UCSD-AML1 (cell line): ENCODE measurements at regions not wholly inside any gene's neighbourhood (a gene's known extent, or its start where the extent isn't known, plus 50 kb on each side); places are given as distances from the start of the nearest gene placed in this dataset.

Experiments used
- DNase-seq: peaks from one replicate; lab custom pipeline; 2025; ENCODE audit not compliant: unreplicated experiment; lab: John Stamatoyannopoulos, UW

GRCh38 chr1:115210302-115210711 lies 121.0 kb upstream of the TSPAN2 start:
- DNase-seq, result no peak

DNA sequence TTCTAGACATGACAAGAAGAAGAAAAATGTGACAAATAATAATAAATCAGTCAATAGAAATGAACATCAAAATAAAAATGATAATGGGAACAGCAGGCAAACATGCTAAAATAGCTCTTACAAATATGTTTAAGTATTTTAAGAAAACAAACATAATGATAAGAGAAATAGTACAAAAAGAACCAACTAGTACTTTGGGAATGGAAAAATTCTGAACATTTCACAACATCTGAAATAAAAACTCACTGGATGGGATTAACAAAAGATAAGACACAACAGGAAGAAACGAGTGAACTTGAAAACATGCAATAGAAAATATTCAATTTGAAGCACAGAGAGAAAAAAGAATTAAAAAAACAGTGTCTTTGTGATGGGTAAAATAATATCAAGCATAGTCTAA lies 115.2 kb upstream of the TSPAN2 start:
- no peak for DNase-seq

DNA sequence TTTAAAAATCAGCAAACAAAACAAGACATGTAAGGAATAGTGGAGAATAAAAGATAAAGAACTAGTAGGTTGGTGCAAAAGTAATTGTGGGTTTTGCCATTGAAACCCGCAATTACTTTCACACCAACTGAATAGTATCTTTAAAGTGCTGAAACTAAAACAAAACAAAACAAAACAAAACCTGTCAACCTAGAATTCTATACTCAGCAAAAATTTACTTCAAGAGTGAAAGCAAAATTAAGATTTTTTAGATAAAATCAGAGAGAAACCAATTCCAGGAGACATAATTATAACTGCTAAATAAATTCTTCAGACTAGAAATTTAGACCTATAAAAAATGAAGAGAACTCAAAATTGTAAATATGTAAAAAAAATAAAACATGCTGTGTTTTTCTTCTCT lies 114.0 kb upstream of the TSPAN2 start:
- DNase-seq, result no peak

- no peak for DNase-seq
Observed at GRCh38 chr1:115201598-115201997, 112.3 kb upstream of the TSPAN2 start.

DNA sequence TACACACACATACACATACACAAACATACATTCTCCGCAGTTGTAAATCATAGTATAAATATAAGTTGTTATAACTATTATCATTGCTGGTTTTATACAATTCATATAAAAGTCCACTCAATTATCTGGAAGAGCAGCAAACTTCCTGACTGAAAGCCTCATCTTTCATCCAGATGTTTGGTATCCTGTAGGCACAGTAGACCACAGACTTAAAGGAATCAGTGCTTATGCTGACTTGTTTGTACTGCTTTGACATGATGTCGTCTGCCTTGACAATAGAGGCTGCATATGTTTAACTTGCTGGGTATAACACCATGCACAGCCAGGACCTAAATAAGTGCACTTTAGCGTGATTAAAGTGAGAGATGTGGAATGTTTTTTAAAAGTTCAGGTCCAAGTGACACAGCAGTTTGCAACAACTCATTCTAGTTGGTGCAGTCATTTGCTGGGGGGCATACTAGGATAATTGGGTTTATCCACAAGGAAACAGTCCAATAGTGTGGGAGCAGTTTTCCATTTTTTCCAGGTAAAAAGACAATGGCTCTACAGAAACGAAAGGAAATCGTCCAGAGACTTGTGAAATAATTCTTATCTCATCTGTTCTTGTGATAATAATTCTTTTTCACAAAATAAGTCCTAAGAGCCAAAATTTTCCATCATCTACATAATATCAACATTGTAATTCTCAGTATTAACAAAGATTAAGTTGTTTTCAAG lies 110.3 kb upstream of the TSPAN2 start:
- DNase-seq, result no peak

GRCh38 chr1:115198938-115199337 lies 109.6 kb upstream of the TSPAN2 start:
- no peak for DNase-seq

DNA sequence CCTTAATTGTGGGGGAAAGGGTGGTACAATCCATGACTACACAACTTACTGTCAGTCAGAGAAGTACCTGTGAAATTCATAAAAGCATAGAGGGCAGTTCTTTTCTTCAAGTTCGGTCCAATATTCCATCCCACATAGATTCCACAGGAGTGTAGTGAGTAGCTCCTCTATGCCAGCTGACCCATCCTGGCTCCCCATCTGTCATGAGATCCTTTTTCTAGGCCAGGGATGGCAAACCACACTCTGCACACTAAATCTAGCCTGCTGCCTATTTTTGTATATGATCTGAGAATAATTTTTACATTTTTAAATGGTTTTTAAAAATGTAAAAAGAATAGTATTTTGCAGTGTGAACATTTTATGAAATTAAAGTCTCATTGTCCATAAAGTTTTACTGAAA lies 107.0 kb upstream of the TSPAN2 start:
- no peak for DNase-seq

DNA sequence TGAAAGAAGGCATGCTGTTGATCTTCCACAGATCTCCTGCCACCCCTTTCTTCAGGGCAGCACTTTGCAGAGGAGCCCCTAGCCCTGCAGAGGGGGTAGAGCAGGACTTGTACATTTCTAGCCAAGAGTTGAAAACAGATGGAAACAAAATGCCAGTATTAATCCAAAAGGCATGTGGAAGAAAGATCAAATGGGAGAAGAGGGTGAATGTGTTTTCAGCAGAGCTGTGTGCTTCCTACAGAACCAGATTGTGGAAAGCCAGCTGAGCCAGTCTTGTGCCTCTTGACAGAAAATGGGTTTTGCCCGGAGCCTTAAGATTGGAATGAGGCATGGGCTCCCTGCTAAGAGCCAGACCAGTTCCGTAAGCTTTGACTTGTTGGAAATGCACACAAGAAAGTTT lies 105.2 kb upstream of the TSPAN2 start:
- no peak for DNase-seq

- no peak for DNase-seq
Observed at GRCh38 chr1:115193046-115193828, 103.9 kb upstream of the TSPAN2 start.

DNA sequence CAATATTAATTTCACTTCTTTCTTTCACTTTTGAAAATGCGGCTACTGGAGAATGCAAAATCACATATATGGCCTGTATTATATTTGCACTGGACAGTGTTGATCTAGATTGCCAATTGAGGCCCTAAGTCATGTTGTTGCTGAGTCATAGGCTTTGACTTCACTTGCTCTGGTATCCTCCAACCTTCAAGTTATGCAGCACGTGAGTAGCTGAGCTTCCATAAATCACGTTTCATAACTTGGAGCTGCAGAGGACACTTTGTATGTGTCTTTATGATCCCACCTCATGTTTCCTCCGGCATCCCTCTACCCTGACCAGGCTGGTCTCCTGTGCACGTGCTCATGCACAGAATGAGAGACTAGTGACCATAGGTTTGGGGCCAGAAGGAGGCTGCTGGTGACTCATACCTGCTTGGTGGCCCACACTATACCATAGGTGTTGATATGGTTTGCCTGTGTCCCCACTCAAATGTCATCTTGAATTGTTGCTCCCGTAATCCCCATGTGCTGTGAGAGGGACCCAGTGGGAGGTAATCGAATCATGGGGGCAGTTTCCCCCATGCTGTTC lies 103.0 kb upstream of the TSPAN2 start:
- DNase-seq, result no peak

DNA sequence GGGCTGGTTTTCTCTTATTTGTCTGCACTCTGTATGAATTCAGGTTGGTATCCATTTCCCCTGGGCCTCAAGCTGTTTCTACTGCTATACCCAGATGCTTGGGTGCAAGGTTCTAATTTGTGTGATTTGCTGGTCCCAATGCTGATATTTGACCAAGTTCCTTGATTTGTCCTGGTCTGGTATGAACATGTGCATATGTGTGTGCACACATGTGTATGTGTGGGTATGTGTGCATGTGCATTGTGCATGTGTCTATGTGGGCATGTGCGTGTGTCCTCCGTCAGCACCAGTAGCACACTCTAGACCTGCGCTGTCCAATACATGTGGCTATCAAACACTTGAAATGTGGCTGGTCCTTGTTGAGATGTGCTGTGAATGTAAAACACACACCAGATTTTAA lies 102.4 kb upstream of the TSPAN2 start:
- no peak for DNase-seq

DNA sequence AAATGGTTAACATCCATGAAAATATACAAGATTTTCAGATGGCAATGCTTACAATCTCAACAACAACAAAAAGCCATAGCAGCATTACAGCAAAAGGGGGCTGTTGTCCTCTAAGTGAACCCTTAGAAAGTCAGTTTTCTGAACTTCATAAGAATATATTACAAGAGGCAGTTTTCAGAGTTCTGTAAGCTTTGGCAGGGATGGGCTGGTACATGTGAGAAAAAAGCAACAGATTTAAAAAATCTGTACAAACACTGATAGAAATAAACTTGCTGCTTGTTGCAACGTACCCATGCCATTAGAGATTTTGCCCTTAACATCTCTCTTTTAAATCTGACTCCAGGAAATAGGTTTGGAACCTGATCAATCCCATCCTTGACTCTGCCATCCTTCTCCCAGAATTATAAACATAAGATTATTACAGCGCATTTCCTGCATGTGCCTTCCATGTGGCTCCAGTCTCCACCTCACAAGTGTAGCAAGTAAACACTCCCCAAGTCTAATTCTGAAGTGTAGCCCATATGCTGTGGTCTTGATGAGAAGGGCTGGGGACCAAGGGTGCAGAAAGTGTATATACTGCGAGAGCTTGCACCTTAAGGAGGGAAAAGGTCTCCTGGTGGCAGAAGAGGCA lies 101.4 kb upstream of the TSPAN2 start:
- no peak for DNase-seq

DNA sequence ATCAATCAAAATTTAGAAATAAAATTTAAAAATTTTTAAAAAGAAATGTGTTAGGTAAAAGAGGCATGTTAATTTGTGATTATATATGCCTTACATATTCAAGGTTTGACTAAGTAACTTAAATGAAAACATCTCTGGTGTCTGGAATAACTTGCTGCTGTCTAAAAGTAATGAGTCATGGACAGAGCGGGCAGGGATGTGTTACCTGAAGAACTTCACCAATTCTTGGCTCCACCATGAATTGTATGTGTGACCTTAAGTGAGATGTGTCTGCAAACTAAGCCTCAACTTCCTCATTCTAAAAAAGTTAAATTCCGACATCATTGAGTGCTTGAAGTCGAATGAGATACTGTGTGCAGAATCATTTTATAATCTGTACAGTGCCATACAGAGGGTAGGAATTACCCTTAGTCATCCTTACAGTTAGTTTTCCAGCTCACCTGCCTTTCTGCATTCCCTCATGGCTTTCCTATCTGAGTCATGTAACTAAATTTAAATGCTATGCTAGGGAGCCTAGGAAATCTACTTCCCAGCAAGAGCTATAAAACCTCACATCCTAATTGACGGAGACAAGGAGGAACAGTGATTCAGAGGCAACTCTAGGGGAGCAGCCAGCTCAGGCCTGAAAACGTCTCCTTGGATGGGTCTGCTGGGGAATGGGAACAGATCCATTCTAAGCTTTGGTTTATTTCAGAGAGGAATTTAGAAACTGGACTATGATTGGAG lies 100.7 kb upstream of the TSPAN2 start:
- DNase-seq, result no peak

GRCh38 chr1:115188680-115189395 lies 99.5 kb upstream of the TSPAN2 start:
- no peak for DNase-seq

DNA sequence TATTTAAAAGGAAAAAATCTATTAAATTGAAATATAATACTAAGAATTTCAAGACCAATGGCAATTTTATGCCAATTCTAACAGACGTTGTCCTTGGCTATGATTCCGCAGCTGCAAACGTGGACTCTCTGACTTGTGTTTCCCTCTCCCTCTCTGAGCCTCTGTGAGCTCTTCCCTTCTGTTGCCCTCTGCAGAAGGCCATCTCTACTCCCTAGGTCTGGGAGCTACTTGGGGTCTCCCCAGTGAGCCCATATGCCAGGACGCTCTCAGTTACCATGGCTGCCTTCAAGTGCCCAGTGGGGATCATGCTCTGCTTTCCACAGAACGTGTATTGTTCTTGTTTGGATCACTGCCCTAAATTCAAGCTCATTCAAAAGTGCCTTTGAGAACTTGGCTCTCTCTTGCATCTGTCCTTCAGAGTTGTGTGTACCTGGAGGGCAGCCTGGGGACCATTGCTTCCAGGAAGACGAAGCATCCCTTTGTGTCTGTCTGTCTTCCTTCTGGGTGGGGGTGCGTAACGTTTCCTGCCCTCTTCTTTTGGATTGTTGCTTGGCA lies 97.5 kb upstream of the TSPAN2 start:
- no peak for DNase-seq

GRCh38 chr1:115185336-115185735 lies 96.0 kb upstream of the TSPAN2 start:
- no peak for DNase-seq

DNA sequence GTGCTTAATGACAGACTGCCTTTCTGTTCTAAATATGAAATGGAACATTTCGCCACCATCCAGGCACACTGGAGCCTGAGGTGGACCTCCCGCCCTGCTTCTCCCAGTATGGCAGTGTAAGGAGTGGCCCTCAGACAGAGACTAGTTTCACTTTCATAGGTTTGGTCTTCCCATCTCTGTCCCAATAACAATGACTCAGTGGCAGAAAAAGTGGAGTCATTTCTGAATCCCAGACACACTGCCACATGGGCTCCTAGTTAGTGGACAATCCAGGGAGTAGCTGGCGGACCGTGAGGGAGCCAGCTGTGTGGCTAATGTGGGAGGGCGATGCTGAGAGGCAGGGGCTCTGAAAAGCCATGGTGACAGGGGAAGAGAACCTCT lies 95.6 kb upstream of the TSPAN2 start:
- DNase-seq, result peak; percentile 45

DNA sequence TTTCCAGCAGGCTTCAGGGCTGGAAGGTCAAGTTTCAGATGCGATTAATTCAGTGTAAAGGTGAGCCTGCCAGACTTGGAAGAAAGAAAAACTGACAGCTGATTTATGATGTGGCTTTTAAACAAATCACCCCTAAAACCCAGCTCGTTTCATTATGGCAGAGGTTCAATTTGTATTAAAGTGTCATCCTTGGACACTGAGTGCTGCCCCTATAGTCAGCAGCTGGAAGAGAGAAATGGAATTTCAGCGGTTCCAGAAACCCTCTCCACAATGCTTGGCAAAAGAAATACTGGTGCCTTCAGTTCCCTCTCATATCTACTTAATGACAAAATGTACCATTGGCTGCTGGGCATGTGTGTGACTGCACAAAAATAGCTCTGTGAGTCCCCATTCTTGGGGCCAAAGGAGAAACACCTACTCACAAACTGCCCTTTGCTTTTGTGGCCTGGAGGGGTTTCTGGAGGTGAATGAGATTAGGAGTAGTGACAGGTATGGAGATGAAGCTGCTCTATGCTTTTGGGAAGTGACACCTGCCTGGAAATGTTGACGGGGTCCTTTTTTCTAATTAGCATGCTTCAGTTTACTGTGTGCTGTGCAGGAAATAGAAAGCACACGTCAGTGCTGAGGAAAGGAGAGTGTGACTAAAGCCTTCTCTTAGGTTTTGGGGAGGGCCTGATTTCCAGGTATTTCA lies 95.1 kb upstream of the TSPAN2 start:
- no peak for DNase-seq

- peak; percentile 34 for DNase-seq
Observed at GRCh38 chr1:115183721-115184259, 94.5 kb upstream of the TSPAN2 start.
